GM21737 (cell line): ENCODE measurements at regions not wholly inside any gene's neighbourhood (a gene's known extent, or its start where the extent isn't known, plus 50 kb on each side); places are given as distances from the start of the nearest gene placed in this dataset.

ENCODE experiments used
- ATAC-seq: cut with Tn5 transposase; IDR thresholded peaks from one replicate; pipeline ENCODE4 v1.9.1; 2021; ENCODE audit warnings: mild to moderate bottlenecking, moderate library complexity; ENCODE audit not compliant: unreplicated experiment

DNA sequence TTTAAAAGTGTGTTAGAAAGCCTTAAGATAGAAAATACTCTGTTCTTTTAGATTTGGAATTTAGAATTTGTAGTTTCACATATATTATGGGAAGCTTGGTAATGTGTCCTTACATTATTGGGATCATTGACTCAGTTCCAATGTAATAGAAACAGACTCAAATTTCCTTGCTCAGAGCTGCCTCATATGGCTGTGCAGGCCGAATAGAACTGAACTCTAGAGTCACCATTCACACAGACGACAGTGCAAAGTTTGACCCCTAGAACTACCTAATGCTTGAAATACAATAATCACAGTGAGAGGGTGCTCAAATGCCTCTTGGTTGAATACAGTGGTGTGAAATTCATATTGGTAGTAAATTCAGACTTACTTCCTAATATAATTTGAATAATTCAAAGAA lies 482.7 kb upstream of the CITED2 start:
- no peak for ATAC-seq

DNA sequence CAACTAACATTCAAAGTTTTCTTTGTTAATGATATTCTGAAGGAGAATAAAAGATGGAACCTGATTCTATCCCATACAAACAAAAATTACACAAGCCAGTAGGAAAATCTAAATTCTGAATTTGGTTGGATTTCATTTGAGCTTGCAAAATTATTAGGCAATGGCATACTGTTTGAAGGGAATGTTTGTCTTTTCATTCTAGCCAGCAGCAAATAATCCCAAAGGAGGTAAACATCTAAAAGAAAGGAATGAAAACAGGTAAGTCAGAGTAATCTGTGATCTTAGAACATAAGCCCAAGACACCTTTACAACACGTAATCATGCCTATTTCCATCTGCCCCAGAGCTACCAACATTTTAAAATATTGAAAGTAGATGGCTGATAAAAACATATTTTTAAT lies 482.1 kb upstream of the CITED2 start:
- ATAC-seq: no peak

- ATAC-seq: no peak
Measured at GRCh38 chr6:139855671-139856311, 481.3 kb upstream of the CITED2 start.

- ATAC-seq: no peak
Measured at GRCh38 chr6:139853302-139853992, 479.0 kb upstream of the CITED2 start.

GRCh38 chr6:139852488-139853140 lies 478.2 kb upstream of the CITED2 start:
- ATAC-seq: no peak

- no peak for ATAC-seq
Measured at GRCh38 chr6:139852067-139852466, 477.6 kb upstream of the CITED2 start.

DNA sequence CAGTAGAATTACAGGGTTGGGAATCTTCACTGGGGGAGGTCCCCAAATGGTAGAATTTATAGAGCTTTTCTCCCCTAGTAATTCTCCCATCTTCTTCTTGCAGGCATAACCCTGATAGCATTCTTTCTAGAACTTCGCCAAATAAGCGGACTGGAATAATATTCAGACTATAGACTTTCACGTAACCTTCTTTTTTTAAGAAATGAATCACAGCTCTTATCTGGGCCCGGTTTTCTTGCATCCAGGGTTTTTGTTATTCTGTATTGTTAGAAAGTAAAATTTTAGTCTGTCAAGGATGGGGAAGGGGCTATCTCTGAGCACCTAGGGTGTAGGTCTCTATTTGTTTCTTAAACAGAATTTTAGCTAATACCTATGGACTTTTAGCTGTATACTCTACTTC lies 476.8 kb upstream of the CITED2 start:
- no peak for ATAC-seq

DNA sequence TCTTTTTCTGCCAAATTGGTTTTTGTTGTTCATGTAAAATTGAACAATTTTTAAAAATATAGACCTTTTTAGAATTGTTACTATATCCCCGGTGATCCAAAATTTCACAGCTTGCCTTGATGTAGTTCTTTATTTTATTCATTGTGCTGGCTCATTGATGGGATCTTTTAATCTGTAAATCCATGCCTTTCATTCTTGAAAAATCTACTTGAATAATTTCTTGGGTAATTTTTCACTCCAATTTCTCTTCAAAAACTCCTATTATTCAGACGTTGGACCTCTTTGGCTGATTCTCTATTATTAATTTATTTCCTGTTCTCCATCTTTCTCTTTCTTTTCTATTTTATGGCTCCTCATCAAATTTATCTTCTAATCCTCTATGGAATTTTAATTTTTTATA lies 476.1 kb upstream of the CITED2 start:
- ATAC-seq: no peak

DNA sequence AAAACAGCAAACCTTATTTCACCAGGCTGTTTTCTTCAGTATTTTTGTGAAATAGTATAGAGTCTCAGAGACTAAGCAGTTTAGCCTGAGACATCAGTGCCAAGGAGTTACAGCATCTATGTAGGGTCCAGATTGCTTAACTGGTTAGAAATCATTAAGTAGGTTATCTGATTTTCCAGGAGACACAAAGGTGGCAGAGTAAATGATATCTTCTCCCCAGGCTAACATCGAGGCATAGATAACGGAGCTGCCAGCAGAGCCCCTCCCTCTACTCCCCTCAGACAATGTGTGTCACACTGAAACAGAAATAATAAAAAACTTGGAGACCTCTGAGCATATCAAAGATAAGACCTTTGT lies 473.0 kb upstream of the CITED2 start:
- no peak for ATAC-seq

DNA sequence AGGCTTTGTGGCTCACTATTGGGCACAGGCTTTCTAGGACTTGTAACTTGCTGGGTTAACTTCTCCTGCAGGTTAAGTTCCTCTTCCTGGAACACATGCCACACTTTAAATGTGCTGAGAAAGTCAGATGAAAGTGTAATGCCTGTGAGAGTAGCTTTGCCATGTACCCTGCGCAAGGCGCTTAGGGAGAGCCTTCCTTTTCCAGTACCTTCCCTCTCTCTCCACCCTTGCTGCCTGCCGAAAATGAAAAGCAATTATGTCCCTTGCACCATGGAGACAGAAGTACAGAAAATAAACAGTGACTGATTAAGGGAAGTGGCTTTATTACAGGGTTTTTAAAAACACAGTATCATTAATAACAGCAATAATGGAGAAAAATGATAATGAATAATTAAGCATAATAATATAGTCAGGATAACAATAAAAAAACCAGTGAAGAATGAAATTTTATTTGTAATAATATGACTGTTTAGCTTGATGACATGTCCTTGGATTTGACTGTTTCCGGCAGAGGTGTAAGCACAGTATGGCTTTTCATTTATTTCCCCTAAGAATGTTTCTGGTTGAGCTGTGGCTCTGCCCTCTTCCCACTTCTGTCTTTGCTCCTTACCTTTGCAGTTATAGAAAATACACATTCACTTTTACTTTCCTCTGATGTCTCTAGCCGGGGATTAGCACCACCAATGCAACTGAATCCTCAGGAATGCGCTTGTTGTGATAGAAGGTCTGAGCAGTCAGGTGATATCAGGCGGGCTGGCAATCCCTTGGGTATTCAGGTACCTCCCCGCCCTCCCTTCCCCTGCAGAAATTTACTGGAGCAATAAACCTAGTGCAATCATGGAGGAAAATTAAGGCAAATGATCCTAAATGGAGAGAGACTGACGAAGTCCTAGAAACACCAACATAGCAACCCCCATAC lies 472.3 kb upstream of the CITED2 start:
- ATAC-seq: peak; percentile 45

DNA sequence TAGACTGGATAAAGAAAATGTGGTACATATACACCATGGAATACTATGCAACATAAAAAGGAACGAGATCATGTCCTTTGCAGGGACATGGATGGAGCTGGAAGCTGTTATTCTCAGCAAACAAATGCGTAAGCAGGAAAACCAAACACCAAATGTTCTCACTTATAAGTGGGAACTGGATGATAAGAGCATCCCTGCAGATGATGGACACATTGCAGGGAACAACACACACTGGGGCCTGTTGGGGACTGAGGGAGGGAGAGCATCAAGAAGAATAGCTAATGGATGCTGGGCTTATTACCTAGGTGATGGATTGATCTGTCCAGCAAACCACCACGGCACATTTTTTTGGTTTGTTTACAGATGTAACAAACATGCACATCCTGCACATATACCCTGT lies 470.5 kb upstream of the CITED2 start:
- no peak for ATAC-seq

- peak; percentile 94 for ATAC-seq
Measured at GRCh38 chr6:139841794-139842215, 467.4 kb upstream of the CITED2 start.

GRCh38 chr6:139839506-139840156 lies 465.2 kb upstream of the CITED2 start:
- no peak for ATAC-seq

GRCh38 chr6:139834232-139834631 lies 459.8 kb upstream of the CITED2 start:
- ATAC-seq: no peak

DNA sequence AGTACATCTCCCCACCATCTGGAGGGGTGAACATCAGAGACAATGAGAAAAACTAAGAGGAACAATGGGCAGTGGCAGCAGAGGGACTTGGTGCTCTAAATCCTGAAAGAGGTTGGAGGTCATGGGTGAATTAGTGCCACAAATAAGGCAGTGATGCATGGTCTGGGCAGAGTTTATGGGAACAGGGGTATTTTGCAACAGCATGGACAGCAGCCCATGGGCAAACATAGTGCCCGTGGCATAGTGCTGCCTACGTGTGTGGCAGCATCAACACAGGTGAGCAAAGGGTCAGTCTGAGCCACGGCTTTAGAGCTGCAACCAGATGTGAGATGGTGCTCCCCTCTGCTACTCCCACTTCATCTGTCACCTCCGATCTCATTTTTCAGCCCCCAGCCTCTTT lies 459.1 kb upstream of the CITED2 start:
- ATAC-seq: no peak

- ATAC-seq: no peak
Measured at GRCh38 chr6:139832493-139833305, 458.3 kb upstream of the CITED2 start.

GRCh38 chr6:139829576-139829975 lies 455.1 kb upstream of the CITED2 start:
- ATAC-seq: no peak

DNA sequence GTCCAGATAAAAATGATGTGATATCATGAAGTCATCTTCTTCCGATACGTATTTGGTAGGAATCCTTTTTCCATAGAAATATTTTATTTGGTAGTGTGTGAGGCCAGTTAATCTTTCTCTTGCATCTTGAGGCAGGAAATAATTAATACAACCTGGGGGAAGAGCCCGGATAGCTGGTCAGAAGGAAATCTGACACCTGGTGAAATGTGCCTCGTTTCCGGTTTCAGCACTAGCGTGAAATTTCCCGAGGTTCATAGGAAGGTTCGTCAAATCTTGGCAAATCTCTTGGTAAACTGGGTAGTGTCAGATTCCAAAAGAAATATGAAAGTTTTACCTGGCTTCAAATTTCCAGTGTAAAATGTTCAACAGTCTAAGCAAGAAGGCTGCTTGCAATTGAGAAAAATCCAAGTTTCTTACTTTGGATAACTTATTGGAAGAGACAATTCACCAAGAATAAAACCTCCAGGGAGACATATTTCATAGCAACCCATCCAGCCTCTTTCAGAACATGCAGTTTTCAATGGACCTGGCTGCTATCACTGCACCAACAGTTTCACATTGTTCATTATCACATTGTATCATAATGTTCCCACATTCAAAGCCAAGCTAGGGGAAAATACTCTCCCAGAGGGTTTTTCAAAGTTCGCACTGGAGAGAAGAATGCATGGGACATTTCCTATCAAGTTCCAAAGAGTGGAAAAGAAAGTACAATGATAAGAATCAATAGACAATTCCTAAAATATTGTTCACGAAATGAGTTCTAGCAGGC lies 454.5 kb upstream of the CITED2 start:
- ATAC-seq: no peak

GRCh38 chr6:139825935-139826374 lies 451.5 kb upstream of the CITED2 start:
- ATAC-seq: no peak
